B cell (primary cell): ENCODE measurements at regions not wholly inside any gene's neighbourhood (a gene's known extent, or its start where the extent isn't known, plus 50 kb on each side); places are given as distances from the start of the nearest gene placed in this dataset.
"Not testable (repeated sequence)": the region's sequence is repeated elsewhere in the genome, so short reads cannot be mapped to it uniquely, and the experiment has no call there.

Source experiments
- ATAC-seq: fragments of 200-7000 bp; cut with Tn5 transposase; one replicate; pipeline ENCODE4 v1.10.0; 2021; ENCODE audit warnings: low read depth, mild to moderate bottlenecking, moderate number of reproducible peaks, moderate library complexity
- CTCF ChIA-PET: fragments of 350-600 bp; sonication (Branson Sonifier 250); formaldehyde crosslinking; loops from one replicate; lab custom pipeline; 2021; ENCODE audit warnings: antibody characterized with exemption, inconsistent platforms; lab: Charles Lee
- POLR2A ChIA-PET: fragments of 350-600 bp; sonication (Branson Sonifier 250); formaldehyde crosslinking; loops from one replicate; lab custom pipeline; 2021; ENCODE audit warnings: antibody characterized with exemption; lab: Charles Lee
- DNase-seq: peaks from one replicate; pipeline ENCODE4 v3.0.0; 2013
- H2AFZ ChIP-seq: 2 replicates; pipeline ENCODE4 v1.6.1; 2012; ENCODE audit warnings: mild to moderate bottlenecking, low read depth, low read length; ENCODE audit not compliant: insufficient read depth, poor library complexity, severe bottlenecking
- H3K27ac ChIP-seq, 2 donors: 1 replicate in 1 of 2; 2 replicates in 1 of 2; pipeline ENCODE4 v1.5.1; 2012 to 2013; ENCODE audit warnings: low read length in 2 of 2, mild to moderate bottlenecking in 2 of 2, moderate library complexity in 1 of 2
- H3K27me3 ChIP-seq, 4 experiments: fragments of 200-600 bp in 1 of 4; sonication (generic) in 1 of 4; replicated peaks in 1 of 4; 1 replicate in 2 of 4; 2 replicates in 2 of 4; pipeline versions ENCODE4 v1.6.1 to v1.7.0; 2013 to 2016; ENCODE audit warnings: low read length in 3 of 4, mild to moderate bottlenecking in 2 of 4, mixed read lengths in 1 of 4, moderate library complexity in 1 of 4; ENCODE audit not compliant: insufficient read depth in 4 of 4, control insufficient read depth in 3 of 4; ENCODE audit errors: control extremely low read depth in 1 of 4
- H3K36me3 ChIP-seq, 2 experiments: replicated peaks in 1 of 2; 1 replicate in 1 of 2; 2 replicates in 1 of 2; pipeline versions ENCODE4 v1.6.1 to v1.7.1; 2013; ENCODE audit warnings: low read length in 1 of 2; ENCODE audit not compliant: insufficient read depth in 2 of 2, control insufficient read depth in 1 of 2; ENCODE audit errors: control extremely low read depth in 1 of 2, extremely low read depth in 1 of 2
- H3K4me1 ChIP-seq, 2 donors: fragments of 200-600 bp in 1 of 2; sonication (generic) in 1 of 2; 1 replicate in 1 of 2; 2 replicates in 1 of 2; pipeline versions ENCODE4 v1.5.1 to v1.6.1; 2013 to 2017; ENCODE audit warnings: low read length in 2 of 2; ENCODE audit not compliant: control insufficient read depth in 2 of 2, insufficient read depth in 2 of 2
- H3K4me2 ChIP-seq: replicated peaks from 2 replicates; pipeline ENCODE3; 2012; ENCODE audit warnings: mild to moderate bottlenecking, low read depth, low read length; ENCODE audit not compliant: poor library complexity, severe bottlenecking
- H3K4me3 ChIP-seq, 5 experiments: fragments of 200-600 bp in 1 of 5; sonication (generic) in 1 of 5; 1 replicate in 3 of 5; 2 replicates in 2 of 5; pipeline versions ENCODE4 v1.5.1 to v1.7.0; 2011 to 2016; ENCODE audit warnings: low read length in 4 of 5, mild to moderate bottlenecking in 4 of 5, low read depth in 2 of 5, control low read depth in 1 of 5, moderate library complexity in 1 of 5; ENCODE audit not compliant: insufficient read depth in 1 of 5; ENCODE audit errors: control extremely low read depth in 1 of 5, extremely low read depth in 1 of 5
- H3K79me2 ChIP-seq: fragments of 200-600 bp; sonication (generic); one replicate; pipeline ENCODE4 v1.6.0; 2016; ENCODE audit warnings: low read length; ENCODE audit not compliant: control insufficient read depth, insufficient read depth
- H3K9ac ChIP-seq: fragments of 200-600 bp; sonication (generic); 2 replicates; pipeline ENCODE4 v1.6.1; 2017; ENCODE audit warnings: mild to moderate bottlenecking, low read length, moderate library complexity
- H3K9me3 ChIP-seq, 3 donors: one replicate each; pipeline versions ENCODE4 v1.6.1 to v1.7.1; 2013; ENCODE audit warnings: low read length in 2 of 3; ENCODE audit not compliant: control insufficient read depth in 2 of 3, insufficient read depth in 1 of 3; ENCODE audit errors: control extremely low read depth in 1 of 3
- H4K20me1 ChIP-seq: 2 replicates; pipeline ENCODE4 v1.6.0; 2012; ENCODE audit warnings: mild to moderate bottlenecking, low read length; ENCODE audit not compliant: insufficient read depth, control insufficient read depth, poor library complexity, severe bottlenecking
- H3K27ac Mint-ChIP-seq: one replicate; pipeline ENCODE4 v1.8.0; 2021; ENCODE audit warnings: mixed read lengths
- H3K27me3 Mint-ChIP-seq: one replicate; pipeline ENCODE4 v1.8.0; 2021; ENCODE audit warnings: mixed read lengths
- H3K4me1 Mint-ChIP-seq: one replicate; pipeline ENCODE4 v1.8.0; 2021; ENCODE audit warnings: mixed read lengths
- H3K4me3 Mint-ChIP-seq: one replicate; pipeline ENCODE4 v1.8.0; 2021; ENCODE audit warnings: mixed read lengths
- H3K9me3 Mint-ChIP-seq: one replicate; pipeline ENCODE4 v1.8.0; 2022; ENCODE audit warnings: mixed read lengths; ENCODE audit not compliant: insufficient read depth
- EZH2 ChIP-seq: IDR thresholded peaks from 2 replicates; pipeline ENCODE4 v1.6.1; 2012; ENCODE audit warnings: borderline replicate concordance, low read depth, mild to moderate bottlenecking, moderate library complexity, low read length; ENCODE audit not compliant: insufficient read depth, poor library complexity, severe bottlenecking
- WGBS: methylation state at CpG from one replicate; pipeline ENCODE4 v1.1.5; 2013; ENCODE audit warnings: missing lambda C conversion rate; ENCODE audit not compliant: insufficient coverage; 5-methylcytosine and 5-hydroxymethylcytosine counted together
- intact Hi-C: fragments of 100-400 bp; cut with micrococcal nuclease; formaldehyde crosslinking; loops from one replicate; pipeline ENCODE4 v1.10.0; 2022
- TF ChIP-seq, protein P1 (sequence below): fragments of 200-600 bp; IDR thresholded peaks from one replicate; pipeline ENCODE4 v1.8.0; 2022; ENCODE audit warnings: antibody characterized with exemption, mild to moderate bottlenecking

DNA sequence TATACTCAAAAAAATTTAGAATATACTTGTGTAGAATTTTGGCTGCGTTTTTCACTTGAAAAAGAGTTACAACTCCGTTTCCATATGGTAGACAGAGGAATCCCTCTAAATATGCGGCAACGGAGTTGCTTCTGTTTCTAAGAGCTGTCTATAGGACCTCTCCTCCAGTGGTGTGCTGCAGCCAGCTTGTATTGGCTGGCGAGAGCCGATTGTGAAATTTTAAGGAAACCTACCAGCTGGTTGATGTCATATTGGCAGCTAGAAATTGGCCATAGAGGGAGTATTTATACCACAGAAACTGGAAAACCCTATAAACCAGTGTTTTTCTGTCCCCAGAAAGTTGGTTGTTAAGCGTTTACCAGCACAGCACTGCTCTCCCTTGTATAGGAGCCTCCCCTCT, 655.8 kb upstream of the EEF2KMT start:
- H3K9me3 Mint-ChIP-seq, result peaks cover 4% of the 10 kb centered on the region
- H3K4me3 Mint-ChIP-seq, result no peak overlapping the region
- 87% methylated on average over 4 of the region's 7 CpGs for WGBS
- POLR2A ChIA-PET, result no interaction called here
- Histone ChIP-seq H3K9me3 (peaks cover 0 to 3% (median 0%) of the 10 kb centered on the region in 3 donors), H3K4me3 (no peak overlapping the region), H3K27ac (no peak overlapping the region), H3K4me2 (no peak overlapping the region), H3K36me3 (no peaks in the 10 kb centered on the region), H3K79me2 (no peaks in the 10 kb centered on the region), H3K4me1 (no peaks in the 10 kb centered on the region), H4K20me1 (no peaks in the 10 kb centered on the region), H2AFZ (no peak overlapping the region), H3K9ac (no peak overlapping the region), H3K27me3 (no peaks in the 10 kb centered on the region)
- CTCF ChIA-PET, result no interaction called here
- no peak for ATAC-seq
- no peak for DNase-seq
- H3K4me1 Mint-ChIP-seq, result no peaks in the 10 kb centered on the region
- TF ChIP-seq EZH2, result no peak
- TF ChIP-seq, protein P1, sequence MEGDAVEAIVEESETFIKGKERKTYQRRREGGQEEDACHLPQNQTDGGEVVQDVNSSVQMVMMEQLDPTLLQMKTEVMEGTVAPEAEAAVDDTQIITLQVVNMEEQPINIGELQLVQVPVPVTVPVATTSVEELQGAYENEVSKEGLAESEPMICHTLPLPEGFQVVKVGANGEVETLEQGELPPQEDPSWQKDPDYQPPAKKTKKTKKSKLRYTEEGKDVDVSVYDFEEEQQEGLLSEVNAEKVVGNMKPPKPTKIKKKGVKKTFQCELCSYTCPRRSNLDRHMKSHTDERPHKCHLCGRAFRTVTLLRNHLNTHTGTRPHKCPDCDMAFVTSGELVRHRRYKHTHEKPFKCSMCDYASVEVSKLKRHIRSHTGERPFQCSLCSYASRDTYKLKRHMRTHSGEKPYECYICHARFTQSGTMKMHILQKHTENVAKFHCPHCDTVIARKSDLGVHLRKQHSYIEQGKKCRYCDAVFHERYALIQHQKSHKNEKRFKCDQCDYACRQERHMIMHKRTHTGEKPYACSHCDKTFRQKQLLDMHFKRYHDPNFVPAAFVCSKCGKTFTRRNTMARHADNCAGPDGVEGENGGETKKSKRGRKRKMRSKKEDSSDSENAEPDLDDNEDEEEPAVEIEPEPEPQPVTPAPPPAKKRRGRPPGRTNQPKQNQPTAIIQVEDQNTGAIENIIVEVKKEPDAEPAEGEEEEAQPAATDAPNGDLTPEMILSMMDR, result no peak
- intact Hi-C loops, result no loop called here
- H3K27me3 Mint-ChIP-seq, result no peaks in the 10 kb centered on the region
- H3K27ac Mint-ChIP-seq, result no peak overlapping the region

DNA sequence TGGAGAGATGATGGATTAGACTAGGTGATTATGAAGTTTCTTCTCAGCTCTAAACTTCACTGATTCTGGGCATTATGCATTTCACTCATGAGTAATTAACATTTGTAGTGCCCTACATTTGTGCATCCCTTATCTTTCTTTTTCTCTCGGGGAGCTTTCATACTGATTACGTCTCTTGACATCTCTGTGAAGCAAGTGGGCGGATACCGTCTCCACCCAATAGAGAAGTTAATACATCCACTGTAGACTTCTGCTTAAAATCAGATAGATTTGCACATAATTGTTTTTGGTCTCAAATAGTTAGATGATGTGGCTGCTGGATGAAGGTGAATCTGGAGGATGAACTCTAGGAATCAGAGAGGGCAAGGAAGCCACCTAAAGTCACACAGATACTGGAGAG, 653.6 kb upstream of the EEF2KMT start:
- no peak for ATAC-seq

DNA sequence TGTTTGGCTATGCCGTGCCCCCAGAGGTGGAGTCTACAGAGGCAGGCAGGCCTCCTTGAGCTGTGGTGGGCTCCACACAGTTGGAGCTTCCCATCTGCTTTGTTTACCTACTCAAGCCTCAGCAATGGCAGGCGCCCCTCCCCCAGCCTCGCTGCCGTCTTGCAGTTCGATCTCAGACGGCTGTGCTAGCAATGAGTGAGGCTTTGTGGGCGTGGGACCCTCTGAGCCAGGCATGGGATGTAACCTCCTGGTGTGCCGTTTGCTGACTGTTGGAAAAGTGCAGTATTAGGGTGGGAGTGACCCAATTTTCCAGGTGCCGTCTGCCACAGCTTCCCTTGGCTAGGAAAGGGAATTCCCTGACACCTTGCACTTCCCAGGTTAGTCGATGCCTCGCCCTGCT, 652.8 kb upstream of the EEF2KMT start:
- DNase-seq, H3K4me3 ChIP-seq, H4K20me1 ChIP-seq, POLR2A ChIA-PET, H3K27ac Mint-ChIP-seq, H3K27ac ChIP-seq, H2AFZ ChIP-seq, H3K4me1 ChIP-seq, intact Hi-C loops, ATAC-seq, CTCF ChIA-PET, H3K9me3 Mint-ChIP-seq, H3K27me3 ChIP-seq, H3K4me1 Mint-ChIP-seq, H3K9ac ChIP-seq, H3K9me3 ChIP-seq, H3K27me3 Mint-ChIP-seq, H3K36me3 ChIP-seq, H3K4me3 Mint-ChIP-seq, H3K4me2 ChIP-seq, H3K79me2 ChIP-seq: not testable (repeated sequence)
- 45% methylated on average over 11 of the region's 11 CpGs for WGBS

More for the DNA sequence above, 653.6 kb upstream of the EEF2KMT start:
- H3K27me3 Mint-ChIP-seq, result no peaks in the 10 kb centered on the region
- Histone ChIP-seq H3K27me3 (no peaks in the 10 kb centered on the region), H3K4me3 (no peak overlapping the region), H3K9me3 (peaks cover 0 to 3% (median 0%) of the 10 kb centered on the region in 3 donors), H3K4me2 (no peak overlapping the region), H2AFZ (no peak overlapping the region), H3K27ac (no peak overlapping the region), H4K20me1 (no peaks in the 10 kb centered on the region), H3K4me1 (no peaks in the 10 kb centered on the region), H3K36me3 (no peaks in the 10 kb centered on the region), H3K79me2 (no peaks in the 10 kb centered on the region), H3K9ac (no peak overlapping the region)
- no peak for TF ChIP-seq EZH2
- TF ChIP-seq, protein P1, result no peak
- no peak overlapping the region for H3K27ac Mint-ChIP-seq
- ChIA-PET CTCF (no interaction called here), POLR2A (no interaction called here)
- 100% methylated on average over 2 of the region's 4 CpGs for WGBS
- no peak for DNase-seq
- intact Hi-C loops, result no loop called here
- H3K9me3 Mint-ChIP-seq, result peaks cover 2% of the 10 kb centered on the region
- no peaks in the 10 kb centered on the region for H3K4me1 Mint-ChIP-seq
- no peak overlapping the region for H3K4me3 Mint-ChIP-seq
